Right lobe of liver (tissue), 4 donors: ENCODE measurements at regions not wholly inside any gene's neighbourhood (a gene's known extent, or its start where the extent isn't known, plus 50 kb on each side); places are given as distances from the start of the nearest gene placed in this dataset.

Experiments
- POLR2A ChIP-seq: fragments of 450-650 bp; IDR thresholded peaks from one replicate; pipeline ENCODE4 v1.6.1; 2017; ENCODE audit warnings: antibody characterized with exemption, mild to moderate bottlenecking
- TF ChIP-seq, protein P1 (sequence below), 4 donors: fragments of 200-600 bp in 3 of 4; fragments of 450-650 bp in 1 of 4; IDR thresholded peaks; one replicate each; pipeline versions ENCODE4 v1.5.1 to v1.8.0; 2016 to 2022; ENCODE audit warnings: antibody characterized with exemption in 4 of 4, mild to moderate bottlenecking in 2 of 4
- donor health status: DM: no; HTN: no; CAD: no.
- donor health status: DM: no; HTN: no; CAD: no.
- donor health status: DM: no; HTN: yes; CAD: no.

DNA sequence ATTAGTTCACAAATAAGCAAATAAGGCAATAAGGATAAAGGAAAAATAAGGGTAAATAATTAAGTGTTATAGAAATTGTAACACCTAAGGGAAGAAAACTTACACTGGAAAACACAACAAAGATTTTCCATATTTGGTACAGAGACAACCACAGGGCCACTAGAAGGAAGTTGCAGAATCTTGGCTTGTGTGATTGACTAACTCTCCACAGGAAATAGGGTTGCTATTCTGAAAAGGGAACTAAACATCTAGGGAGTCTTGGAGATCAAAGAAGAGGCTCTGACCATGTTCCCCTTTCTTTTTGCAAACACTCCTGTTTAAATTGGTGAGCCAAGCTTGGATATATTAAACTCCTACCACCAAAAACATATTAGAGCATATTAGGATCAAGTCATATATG is 59.1 kb downstream of the APCS start:
- TF ChIP-seq POLR2A: no peak
- TF ChIP-seq, protein P1, sequence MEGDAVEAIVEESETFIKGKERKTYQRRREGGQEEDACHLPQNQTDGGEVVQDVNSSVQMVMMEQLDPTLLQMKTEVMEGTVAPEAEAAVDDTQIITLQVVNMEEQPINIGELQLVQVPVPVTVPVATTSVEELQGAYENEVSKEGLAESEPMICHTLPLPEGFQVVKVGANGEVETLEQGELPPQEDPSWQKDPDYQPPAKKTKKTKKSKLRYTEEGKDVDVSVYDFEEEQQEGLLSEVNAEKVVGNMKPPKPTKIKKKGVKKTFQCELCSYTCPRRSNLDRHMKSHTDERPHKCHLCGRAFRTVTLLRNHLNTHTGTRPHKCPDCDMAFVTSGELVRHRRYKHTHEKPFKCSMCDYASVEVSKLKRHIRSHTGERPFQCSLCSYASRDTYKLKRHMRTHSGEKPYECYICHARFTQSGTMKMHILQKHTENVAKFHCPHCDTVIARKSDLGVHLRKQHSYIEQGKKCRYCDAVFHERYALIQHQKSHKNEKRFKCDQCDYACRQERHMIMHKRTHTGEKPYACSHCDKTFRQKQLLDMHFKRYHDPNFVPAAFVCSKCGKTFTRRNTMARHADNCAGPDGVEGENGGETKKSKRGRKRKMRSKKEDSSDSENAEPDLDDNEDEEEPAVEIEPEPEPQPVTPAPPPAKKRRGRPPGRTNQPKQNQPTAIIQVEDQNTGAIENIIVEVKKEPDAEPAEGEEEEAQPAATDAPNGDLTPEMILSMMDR (IDR thresholded peaks at IDR 0.05): no peak
